ENCODE measurements at regions not wholly inside any gene's neighbourhood (a gene's known extent, or its start where the extent isn't known, plus 50 kb on each side); places are given as distances from the start of the nearest gene placed in this dataset.

- no peak for TF ChIP-seq CTCF (IDR thresholded peaks at IDR 0.05)
- Histone ChIP-seq H3K36me3 (ENCODE audit: low read depth) (no peaks in the 10 kb centered on the region), H3K9me3 (peaks cover 6% of the 10 kb centered on the region), H3K4me3 (no peak overlapping the region), H3K4me1 (ENCODE audit: low read depth) (no peaks in the 10 kb centered on the region)
- DNase-seq, result no peak
- intact Hi-C loops (cut with DNase I, micrococcal nuclease), result no loop called here
- no peak for ATAC-seq
Measured at GRCh38 chr4:112968451-112969159, 80.8 kb upstream of the ANK2 start.

GRCh38 chr4:112970903-112971302 lies 78.5 kb upstream of the ANK2 start:
- Histone ChIP-seq H3K36me3 (ENCODE audit: low read depth) (no peaks in the 10 kb centered on the region), H3K9me3 (no peaks in the 10 kb centered on the region), H3K4me1 (ENCODE audit: low read depth) (no peaks in the 10 kb centered on the region), H3K4me3 (no peak overlapping the region)
- intact Hi-C loops (cut with DNase I, micrococcal nuclease), result no loop called here
- DNase-seq, result no peak
- no peak for TF ChIP-seq CTCF (IDR thresholded peaks at IDR 0.05)
- ATAC-seq, result no peak

GRCh38 chr4:112973750-112974251 lies 75.7 kb upstream of the ANK2 start:
- no peaks in the 10 kb centered on the region for H3K9me3 ChIP-seq
- ATAC-seq (no peak), DNase-seq (no peak)
- no peak overlapping the region for H3K4me3 ChIP-seq
- TF ChIP-seq CTCF (IDR thresholded peaks at IDR 0.05), result no peak
- intact Hi-C loops (cut with DNase I, micrococcal nuclease), result no loop called here
- H3K4me1 ChIP-seq (ENCODE audit: low read depth), result no peaks in the 10 kb centered on the region
- no peaks in the 10 kb centered on the region for H3K36me3 ChIP-seq (ENCODE audit: low read depth)

- no peak for ATAC-seq
Measured at GRCh38 chr4:112975567-112976355, 73.7 kb upstream of the ANK2 start.

More at GRCh38 chr4:112975567-112976355, 73.7 kb upstream of the ANK2 start:
- DNase-seq, result no peak
- Histone ChIP-seq H3K4me1 (ENCODE audit: low read depth) (no peaks in the 10 kb centered on the region), H3K4me3 (no peak overlapping the region), H3K9me3 (no peaks in the 10 kb centered on the region), H3K36me3 (ENCODE audit: low read depth) (no peaks in the 10 kb centered on the region)
- intact Hi-C loops (cut with DNase I, micrococcal nuclease), result no loop called here
- no peak for TF ChIP-seq CTCF (IDR thresholded peaks at IDR 0.05)
